ENCODE measurements at regions not wholly inside any gene's neighbourhood (a gene's known extent, or its start where the extent isn't known, plus 50 kb on each side); places are given as distances from the start of the nearest gene placed in this dataset.

DNA sequence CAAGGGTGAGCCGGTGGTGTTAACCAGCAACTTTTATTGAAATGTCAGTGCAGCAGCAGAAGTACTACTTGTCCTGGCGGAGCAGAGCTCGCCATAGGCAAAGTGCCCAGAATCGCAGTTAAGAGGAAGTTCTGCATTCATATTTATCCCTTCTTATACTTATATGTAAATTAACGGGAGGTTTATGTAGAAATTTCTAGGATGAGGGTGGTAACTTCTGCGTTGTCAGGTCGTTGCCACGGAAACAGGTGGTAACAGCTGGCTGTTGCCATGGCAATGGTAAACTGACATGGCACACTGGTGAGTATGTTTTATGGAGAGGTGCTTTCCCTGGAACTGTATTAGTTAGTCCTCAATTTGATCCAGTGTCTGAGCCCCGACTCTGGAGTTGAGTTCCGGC, 2494.9 kb upstream of the PCDH20 start:
- TF ChIP-seq, protein P1, sequence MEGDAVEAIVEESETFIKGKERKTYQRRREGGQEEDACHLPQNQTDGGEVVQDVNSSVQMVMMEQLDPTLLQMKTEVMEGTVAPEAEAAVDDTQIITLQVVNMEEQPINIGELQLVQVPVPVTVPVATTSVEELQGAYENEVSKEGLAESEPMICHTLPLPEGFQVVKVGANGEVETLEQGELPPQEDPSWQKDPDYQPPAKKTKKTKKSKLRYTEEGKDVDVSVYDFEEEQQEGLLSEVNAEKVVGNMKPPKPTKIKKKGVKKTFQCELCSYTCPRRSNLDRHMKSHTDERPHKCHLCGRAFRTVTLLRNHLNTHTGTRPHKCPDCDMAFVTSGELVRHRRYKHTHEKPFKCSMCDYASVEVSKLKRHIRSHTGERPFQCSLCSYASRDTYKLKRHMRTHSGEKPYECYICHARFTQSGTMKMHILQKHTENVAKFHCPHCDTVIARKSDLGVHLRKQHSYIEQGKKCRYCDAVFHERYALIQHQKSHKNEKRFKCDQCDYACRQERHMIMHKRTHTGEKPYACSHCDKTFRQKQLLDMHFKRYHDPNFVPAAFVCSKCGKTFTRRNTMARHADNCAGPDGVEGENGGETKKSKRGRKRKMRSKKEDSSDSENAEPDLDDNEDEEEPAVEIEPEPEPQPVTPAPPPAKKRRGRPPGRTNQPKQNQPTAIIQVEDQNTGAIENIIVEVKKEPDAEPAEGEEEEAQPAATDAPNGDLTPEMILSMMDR (IDR thresholded peaks at IDR 0.05), result no peak
- no peak for TF ChIP-seq ZFX (IDR thresholded peaks at IDR 0.05; ENCODE audit: borderline replicate concordance)

Data from 22Rv1 (cell line).